GM19035 (cell line): ENCODE measurements at regions not wholly inside any gene's neighbourhood (a gene's known extent, or its start where the extent isn't known, plus 50 kb on each side); places are given as distances from the start of the nearest gene placed in this dataset.
"Not testable (repeated sequence)": the region's sequence is repeated elsewhere in the genome, so short reads cannot be mapped to it uniquely, and the experiment has no call there.

ENCODE experiments used
- ATAC-seq: cut with Tn5 transposase; IDR thresholded peaks from one replicate; pipeline ENCODE4 v1.9.1; 2021; ENCODE audit not compliant: unreplicated experiment

DNA sequence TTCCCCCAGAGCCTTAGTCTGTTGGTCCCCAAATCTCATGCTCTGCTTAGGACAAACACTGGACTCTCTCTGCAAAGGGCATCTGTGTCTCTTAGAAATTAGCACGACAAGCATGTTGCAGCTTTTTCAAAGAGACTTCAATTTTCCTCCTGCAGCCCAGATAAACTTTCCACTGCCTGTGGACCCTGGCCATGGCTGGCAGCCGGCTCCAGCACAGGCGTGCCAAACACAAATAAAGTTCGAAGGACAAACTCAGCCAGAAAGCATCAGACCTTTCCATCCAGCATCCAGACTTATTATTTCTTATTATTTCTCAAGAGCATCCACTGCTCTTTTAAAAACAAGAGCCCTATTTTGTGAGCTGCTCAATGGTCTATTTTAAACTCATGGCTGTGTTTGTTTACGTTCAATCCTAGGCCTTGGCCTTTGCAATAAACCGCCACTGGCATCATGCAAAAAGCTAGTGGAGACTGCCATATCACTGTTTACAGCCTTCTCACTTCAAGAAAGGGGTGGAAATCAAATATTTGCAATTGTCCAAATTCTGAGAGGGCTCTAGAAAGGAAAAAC, 300.8 kb downstream of the BCL11A start:
- ATAC-seq: no peak

DNA sequence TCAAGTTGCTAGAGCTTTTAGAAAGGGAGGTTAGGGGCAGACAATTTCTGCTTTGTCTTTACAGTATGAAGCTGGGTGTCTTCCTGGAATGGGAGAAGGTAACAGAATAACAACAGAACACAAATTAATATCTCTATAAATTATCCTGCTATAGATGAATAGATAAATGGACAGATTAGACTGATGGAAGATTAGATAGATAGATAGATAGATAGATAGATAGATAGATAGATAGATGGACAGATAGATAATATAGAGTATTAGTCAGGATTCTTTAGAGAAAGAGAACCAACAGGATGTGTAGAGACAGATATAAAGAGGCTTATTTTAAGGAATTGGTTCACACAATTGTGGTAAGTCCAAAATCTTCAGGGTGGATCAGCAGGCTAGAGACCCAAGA, 302.2 kb downstream of the BCL11A start:
- ATAC-seq: no peak

DNA sequence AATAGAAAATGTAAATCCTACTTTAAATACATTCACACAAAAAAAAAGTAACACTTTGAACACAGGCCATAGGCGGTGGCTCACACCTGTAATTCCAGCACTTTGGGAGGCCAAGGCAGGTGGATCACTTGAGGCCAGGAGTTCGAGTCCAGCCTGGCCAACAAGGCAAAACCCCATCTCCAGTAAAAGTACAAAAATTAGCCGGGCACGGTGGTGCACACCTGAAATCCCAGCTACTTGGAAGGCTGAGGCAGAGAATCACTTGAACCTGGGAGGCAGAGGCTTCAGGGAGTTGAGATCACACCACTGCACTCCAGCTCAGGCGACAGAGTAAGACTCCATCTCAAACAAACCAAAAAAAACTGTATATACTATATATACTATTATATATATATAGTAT, 303.6 kb downstream of the BCL11A start:
- no peak for ATAC-seq

DNA sequence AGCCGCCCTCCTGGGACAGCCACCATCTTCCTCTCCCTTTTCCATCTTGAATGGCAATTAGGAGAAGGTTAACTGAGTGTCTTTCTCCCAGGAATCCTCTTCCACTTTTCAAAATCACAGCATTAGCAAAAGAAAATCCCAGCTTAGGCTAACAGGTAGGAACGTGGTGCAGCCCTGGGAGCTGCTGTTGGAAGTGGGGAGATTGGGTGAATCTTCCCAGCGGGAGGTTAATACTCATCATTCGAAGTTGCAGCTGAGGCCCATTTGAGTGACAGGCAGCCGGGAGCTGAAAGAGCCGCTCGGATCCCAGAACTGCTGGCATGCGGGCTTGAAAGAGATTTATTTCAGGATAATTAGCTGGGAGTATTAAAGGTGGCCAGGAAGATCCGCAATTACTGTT, 306.0 kb downstream of the BCL11A start:
- no peak for ATAC-seq

DNA sequence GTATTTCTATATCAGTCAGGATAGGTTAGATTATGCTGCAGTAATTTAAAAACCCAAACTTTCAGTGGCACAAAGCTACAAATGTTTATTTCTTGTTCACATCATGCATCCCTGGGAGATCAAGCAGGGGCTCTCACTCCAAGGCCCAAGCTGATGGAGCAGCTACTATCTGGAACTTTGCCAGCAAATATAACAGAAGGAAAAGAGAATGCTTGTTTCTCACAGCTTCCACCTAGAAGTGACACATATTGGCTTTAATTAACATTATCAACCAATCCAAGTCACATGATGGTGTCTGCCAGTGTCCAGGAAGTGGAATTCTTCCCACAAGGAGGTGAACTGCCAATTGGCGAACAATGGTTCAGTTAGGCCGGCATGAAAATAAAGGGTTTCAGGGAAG, 306.9 kb downstream of the BCL11A start:
- no peak for ATAC-seq

DNA sequence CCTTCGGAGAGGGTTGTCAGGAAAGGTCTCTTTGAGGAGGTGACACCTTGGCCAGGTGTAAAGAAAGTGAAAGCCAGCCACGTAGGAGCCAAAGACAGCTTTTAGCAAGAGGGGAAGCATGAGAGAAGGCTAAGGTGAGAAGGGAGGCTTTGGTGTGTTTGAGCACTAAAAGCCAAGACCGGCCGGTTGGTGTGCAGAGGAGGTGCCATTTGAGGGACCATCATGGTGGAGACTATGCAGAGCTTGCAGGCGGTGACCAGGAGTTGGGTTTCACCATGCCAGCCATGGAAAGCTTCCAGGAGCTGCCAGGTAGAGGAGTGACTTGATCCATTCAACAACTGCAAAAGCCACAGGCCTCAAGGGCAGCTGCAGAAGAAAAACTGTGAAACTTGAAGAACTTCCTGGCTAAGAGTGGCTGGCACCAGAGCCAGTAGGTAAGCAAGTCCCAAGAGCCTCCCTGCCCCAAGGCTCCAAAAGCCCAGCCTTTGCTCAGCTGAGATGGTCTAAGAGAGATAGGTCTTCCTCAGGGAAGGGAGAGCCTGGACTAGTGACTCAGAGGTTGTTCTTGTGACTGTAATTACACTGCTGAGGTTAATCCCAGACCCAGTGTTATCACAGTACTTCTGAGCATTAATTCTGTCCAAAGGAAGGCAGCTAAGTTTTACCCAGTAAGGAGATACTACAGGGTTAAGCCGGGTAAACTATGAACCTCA, 319.0 kb downstream of the BCL11A start:
- no peak for ATAC-seq

DNA sequence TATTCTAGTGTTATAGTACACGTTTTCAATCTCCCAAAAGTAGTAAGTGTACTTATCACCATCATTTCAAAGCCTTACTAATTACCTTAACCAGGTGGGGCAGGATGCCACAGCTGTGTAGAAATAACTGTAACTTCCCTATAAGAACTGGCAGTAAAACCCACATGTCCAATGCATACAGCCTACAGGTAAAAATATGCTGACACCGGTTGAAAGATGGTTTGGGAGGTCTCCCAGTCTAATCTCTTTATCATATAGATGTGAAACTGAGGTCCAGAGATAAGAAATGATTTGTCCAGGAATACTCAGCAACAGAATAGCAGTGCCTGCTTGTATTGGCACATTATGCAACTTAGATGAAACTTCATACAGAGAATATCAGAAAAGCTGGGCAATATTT, 322.9 kb downstream of the BCL11A start:
- no peak for ATAC-seq

DNA sequence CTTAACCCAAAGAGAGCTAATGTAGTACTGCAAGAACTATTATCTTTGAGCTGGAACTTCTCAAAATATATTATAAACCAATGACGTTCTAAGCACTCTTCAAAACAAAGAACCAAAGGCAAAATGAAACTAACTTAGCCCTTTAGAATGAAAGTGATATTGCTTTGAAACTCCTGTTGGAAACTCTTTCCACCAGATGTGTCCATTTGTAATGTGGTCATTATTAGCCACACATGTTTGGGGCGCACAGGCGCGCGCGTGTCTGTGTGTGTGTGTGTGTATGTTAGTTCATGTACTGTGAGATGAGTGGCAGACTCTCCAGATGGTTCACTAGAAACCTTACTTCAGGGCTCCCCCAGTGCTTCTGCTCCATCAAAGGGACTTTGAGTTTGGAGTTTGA, 323.4 kb downstream of the BCL11A start:
- no peak for ATAC-seq

DNA sequence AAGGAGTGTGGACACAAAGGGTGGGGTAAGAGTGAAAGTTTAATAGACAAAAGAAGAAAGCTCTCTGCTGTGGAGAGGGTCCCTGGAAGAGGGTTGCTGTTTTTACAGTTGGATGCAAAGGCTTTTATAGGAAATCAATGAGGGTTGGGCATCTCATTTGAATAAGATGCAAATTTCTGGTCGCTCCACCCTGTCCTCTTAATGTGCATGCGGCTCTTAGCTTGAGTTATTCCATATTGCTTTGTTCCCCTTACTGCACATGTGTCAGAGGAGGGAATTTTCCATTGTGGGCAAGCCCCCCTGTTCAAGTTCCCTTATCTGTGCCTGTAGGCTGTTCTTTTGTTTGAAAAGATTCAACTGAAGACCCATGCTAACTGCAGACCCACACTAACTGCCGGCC, 326.5 kb downstream of the BCL11A start:
- no peak for ATAC-seq

DNA sequence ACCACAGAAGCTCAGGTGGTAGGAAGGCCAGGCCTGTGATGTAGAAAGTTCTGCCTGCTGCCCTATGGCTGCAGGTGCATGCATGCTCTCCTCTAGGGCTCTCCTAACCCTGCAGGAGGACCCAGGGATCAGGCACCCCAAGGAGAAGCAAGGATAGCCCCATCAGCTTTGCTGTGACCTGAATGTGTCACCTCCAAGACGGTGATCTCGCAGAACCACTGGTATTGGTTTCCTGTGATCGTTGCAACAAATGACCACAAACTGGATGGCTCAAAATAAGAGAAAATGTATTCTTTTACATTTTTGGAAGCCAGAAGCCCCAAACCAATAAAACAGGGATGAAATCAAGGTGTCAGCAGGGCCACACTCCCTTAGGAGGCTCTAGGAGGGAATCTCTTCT, 327.3 kb downstream of the BCL11A start:
- no peak for ATAC-seq

DNA sequence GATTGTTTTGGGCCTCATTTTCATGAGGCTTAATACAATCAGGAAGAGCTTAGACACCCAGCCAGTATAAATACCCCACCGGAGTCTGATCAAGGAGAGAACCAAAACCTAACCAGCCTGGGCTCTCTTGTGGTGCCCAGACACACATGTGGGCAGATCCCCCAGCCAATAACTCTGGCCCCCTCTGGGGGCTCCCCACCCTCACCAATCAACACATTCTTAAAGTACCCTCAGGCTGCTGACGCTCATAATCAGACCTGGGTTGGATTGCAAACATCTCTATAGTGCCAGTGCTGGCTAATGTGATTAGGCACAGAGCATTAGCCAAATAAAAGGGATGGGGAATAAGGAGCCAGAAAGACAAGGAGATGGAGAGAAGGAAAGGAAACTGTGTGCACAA, 329.6 kb downstream of the BCL11A start:
- no peak for ATAC-seq

DNA sequence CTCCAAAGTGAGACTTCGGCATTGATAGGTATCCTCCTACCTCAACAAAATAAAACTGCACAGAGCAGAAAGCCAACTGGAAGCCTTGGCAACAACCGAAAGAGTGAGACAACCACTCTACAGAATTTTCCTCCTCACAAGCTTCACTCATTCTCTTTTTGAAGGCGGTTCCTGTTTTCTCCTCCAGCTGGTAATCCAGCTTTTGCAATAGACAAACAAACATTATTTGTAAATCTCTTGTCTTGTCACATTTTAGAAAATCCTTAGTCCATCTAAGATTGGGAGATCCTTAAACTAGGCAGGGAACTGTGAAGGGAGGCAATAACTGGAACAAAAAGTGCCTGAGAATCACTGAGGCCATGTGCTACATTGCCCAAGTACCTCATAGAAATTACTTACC, 332.4 kb downstream of the BCL11A start:
- no peak for ATAC-seq

DNA sequence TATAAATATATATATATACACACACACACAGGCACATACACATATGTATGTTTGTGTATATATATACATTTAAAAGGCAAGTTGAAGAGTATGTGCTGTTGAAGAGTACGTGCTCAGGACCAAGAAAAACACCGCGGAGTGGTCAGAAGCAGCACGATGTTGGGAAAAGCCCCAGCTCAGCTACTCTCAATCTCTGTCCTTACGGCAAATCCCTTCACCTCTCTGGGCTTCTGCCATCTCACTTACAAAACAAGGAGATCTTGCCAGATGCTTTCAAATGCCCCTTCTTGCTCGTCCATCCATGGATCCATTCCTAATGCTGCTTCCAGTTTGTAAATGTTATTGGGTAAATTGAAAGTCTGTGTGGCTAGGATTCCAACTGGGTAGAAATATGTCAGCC, 333.9 kb downstream of the BCL11A start:
- no peak for ATAC-seq

DNA sequence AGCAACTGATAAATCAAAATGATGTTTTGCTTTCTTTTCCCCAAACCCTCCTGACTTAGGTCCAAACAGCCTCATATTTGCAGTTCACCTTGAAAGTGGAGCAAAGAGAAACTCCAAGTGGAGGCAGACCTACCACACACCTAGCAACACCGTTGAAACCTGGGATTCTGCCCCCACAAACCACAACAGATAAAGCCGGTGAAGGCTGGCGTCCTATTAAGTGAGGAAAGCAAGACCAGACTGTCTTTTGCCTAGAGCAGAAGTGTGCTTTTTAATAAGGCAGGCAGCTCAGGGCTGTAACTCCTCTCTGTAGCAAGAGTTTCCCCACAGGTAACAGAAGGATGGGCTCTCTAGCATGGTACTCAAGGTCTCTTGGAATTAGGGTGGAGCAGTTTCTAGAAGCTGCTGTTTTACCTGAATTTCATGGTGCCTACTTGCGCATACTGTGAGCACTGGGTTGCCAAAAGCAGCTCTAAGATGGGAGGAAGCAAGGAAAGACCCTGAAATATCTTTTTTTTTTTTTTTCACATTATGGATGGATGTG, 336.9 kb downstream of the BCL11A start:
- ATAC-seq: no peak

DNA sequence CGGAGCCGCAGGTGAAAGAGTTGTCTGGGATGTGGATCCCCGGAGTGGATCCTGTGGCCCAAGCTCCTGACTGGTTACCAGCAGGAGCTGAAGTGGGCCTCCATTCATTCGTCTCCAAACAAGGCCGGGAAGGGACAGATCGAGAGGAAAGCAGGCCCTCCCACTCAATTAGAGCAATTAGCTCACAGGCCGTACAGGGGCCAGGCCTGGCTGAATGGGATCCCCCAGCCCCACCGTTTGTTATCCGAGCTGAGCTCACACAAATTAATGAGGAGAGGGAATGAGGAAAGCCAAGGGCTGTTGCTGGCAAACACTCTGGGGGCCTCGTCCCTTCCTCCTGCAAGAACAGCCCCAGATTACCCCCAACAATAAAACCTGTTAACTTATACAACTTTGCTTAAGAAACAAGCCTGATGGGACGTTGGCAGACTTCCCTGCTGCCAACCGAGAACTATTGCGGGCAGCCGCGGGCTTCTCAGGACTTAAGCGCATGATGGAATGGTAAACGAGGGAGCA, 338.0 kb downstream of the BCL11A start:
- ATAC-seq: no peak

DNA sequence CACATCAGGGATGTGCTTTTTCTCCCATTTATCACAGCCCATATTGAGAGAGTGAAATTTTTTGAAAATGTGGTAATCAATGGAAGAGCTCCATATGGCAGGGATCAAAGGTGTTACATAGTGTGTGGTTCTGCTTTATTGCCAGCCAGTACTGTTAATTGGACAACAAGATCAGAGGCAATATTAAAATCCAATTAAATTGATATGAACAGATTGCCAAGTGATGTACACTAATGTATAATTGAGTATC, 338.9 kb downstream of the BCL11A start:
- no peak for ATAC-seq

DNA sequence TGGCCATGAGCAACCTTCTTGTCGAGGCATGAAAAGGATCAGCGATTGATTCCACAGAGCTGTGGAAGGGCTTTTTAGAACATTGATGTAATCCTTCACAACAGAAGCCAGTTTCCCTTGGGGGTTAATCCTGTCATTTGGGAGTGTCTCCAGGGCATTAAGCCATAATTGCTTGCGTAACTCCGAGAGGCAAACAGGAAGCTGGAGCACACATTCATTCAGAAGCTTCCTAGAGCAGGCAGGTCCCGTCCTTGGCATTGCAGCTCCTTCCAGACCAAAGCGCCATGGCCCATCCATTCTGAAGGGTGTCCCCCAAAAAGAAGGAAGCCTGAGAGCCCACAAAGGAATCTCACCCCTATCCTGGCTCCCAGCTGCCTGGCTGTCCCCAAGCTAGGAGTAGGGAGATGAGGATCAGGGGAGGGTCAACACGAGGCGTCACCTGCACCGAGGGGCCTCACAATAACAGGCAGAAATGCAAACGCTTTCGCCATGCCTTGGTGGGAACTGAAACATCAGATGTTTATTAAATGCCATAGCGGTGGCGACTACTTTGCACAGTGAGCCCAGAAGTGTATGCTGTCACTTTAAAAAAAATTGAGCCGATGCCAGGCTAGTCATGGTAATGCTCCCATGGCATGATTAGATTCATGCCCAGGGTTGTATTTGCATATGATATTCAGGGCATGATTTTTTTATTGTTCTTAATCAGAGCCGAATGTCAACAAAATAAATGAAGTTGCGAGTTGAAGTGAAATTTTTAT, 339.4 kb downstream of the BCL11A start:
- no peak for ATAC-seq

DNA sequence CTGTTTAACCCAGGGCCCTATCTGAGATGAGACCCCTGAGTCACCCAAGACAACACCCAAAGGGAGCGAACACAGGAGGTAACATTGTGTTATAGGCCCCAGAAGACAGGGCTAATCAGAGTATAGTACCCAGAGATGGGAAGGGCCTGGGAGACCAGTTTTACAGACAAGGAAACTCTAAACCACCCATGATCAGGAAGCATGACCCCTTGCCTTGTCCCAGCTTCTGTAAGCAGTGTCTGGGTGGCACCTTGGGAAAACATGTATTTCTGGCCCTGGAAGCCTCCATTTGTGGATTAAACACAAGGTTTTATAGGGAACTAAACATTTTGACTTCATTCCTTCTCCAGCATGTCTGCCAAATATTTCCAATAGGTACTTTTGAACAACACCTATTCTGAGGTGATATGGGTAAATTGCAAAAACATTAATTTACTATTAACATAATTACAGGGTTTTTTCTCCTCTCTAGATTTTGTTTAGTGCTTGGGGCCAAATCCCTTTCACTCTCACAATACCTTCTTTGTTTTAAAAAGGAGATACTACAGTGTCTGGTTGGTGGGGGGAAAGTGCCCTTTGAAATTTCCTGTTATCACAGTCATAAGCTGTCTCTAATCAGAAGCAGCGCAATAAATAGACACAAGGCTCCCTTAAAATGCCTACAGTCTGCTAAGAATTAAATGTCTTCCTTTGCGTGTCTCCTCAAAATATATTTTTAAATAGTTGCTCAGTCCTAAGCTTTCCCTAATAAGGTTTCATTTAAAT, 341.1 kb downstream of the BCL11A start:
- ATAC-seq: no peak

DNA sequence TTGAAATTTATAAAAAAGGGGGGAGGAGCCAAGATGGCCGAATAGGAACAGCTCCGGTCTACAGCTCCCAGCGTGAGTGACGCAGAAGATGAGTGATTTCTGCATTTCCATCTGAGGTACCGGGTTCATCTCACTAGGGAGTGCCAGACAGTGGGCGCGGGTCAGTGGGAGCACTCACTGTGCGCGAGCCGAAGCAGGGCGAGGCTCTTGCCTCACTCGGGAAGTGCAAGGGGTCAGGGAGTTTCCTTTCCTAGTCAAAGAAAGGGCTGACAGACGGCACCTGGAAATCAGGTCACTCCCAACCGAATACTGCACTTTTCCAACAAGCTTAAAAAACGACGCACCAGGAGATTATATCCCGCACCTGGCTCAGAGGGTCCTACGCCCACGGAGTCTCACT, 364.4 kb downstream of the BCL11A start:
- not testable (repeated sequence) for ATAC-seq

DNA sequence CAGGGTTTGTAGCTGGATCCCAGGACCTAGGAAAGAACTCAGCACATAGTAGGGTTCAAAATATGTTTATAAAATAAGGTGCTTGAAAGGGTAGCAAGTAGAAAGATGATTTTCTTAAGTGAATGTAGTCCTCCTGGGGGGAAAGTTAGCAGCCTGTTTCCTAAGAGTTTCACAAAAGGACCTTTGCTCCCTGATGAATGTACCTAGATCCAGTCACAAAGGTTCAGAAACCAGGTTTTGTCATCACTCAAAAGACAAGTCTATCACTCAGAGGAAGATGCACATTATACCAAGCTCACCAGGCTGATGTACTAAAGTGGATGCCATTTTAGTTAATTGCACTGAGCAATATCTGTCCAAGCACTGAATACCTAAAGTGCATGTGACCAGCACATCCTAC, 378.2 kb downstream of the BCL11A start:
- ATAC-seq: no peak

DNA sequence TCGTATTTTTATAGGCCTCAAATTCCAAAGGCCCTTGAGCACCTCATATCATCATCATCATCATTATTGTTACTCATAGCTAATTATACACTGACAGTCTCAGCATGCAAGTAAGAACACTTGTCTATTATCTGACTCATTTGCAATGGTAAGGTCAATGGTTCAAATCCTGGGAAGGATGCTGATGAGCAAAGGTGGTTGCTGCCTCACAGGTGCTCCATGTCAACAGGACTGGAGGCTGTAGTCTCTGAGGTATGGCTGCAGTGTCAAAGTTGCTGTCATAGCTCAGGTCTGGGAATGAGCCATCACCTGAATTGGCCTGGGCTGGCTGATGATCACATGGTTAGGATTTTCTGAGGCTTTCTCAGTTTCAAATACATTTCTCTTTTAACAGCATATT, 379.3 kb downstream of the BCL11A start:
- no peak for ATAC-seq

DNA sequence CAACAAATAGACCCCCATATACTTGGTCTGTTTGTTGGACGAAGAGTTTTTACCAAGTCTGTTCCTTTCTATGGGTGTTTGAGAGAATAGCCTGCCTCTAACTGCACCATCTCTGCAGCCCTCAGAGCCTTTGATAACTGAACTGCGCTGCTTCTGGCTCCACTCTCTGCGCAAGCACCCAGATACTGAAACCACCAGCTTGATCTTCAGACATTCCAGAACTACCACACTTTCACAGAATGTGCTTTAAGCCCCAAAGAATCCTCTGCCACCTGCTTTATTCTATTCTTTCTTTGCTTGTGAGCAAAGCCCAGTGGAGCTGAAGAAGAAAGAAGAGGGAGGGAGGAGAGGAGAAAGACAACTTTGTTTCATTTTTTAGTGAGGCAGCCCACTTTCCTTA, 380.7 kb downstream of the BCL11A start:
- no peak for ATAC-seq
